T-helper 2 cell treated with Interferon-gamma antibody and Interleukin-4, amounts not matched to agents 100 ng/mL and 5 ng/mL, for 36 hours (primary cell): ENCODE measurements at regions not wholly inside any gene's neighbourhood (a gene's known extent, or its start where the extent isn't known, plus 50 kb on each side); places are given as distances from the start of the nearest gene placed in this dataset.

Experiments used
- intact Hi-C: fragments of 100-400 bp; cut with micrococcal nuclease; formaldehyde crosslinking; loops from one replicate; pipeline ENCODE4 v1.15.1; 2023

DNA sequence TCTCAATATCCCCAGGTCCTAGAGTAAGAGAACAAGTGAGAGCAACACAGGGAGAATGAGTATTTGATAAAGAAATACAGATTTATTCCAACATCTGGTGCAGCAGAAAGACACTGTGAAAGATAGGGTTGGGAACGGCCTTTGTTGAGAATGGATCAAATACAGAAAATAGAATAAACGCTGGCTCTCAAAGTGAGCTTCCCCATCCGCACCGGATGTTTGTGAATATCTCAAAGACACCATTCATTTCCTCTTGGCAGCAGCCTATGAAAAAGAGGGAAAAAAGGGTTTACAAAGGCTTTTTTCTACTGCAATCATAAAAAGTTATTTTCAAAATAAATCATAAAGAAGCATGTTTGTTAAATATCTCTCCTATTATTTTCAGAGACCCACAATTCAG lies 279.3 kb downstream of the CASP12 start:
- intact Hi-C loops: no loop called here

- intact Hi-C loops: loop anchor here (5.0 kb wide), 2 partner anchors 32 to 52 kb away; no protein-coding TSS in a partner anchor
Observed at GRCh38 chr11:104614961-104615360, 283.3 kb downstream of the CASP12 start.

DNA sequence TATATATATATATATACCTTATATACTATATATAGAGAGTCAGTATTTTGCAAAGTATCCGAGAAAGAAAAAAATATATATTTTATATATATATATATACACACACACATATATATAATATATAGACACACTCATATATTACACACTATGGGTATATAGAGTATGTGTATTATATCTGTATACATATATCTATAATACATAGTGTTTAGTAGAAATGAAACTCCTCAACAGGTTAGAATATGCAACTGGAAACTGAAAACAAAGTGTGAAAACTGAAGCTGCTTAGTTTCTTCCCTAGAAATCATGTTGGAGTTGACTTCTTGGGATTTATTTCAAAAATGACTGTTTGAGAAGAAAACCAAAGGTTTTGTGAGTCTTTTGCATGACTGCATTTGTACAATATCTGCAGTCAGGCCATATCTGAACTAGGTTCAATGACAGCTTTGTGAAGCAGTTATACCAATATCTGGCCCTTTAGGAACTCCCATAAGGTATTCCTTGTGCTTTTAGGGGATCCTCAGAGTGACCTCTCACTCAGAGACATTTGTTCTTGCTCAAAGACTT lies 284.1 kb downstream of the CASP12 start:
- intact Hi-C loops: loop anchor here (5.0 kb wide), 2 partner anchors 33 to 53 kb away; no protein-coding TSS in a partner anchor

DNA sequence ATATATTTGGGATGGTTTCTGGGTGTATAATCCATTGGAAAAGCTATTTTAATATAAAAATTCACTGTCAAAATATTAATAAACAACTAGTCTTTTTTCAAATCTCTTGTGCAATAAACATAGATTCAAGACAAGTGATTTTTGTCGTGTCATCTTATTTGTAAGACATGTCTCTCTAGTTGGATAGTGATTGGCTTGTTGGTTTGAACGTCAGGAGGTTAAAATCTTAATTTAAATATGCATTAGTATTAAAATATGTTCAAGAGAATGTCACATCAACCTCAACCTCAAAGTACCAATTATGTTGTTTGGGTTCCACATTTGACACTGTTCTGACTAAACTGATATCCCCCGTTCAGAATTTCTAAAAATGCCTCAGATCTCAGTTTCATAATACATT lies 287.6 kb downstream of the CASP12 start:
- intact Hi-C loops: loop anchor here (5.0 kb wide), 2 partner anchors 37 to 57 kb away; no protein-coding TSS in a partner anchor

GRCh38 chr11:104609311-104610085 lies 288.8 kb downstream of the CASP12 start:
- intact Hi-C loops: loop anchor here (1.0 to 10.0 kb wide), 9 partner anchors 38 to 438 kb away; partner anchors contain the start of gene CARD16

GRCh38 chr11:104602643-104603042 lies 295.6 kb downstream of the CASP12 start:
- intact Hi-C loops: loop anchor here (10.0 kb wide), 2 partner anchors 312 to 342 kb away; no protein-coding TSS in a partner anchor

DNA sequence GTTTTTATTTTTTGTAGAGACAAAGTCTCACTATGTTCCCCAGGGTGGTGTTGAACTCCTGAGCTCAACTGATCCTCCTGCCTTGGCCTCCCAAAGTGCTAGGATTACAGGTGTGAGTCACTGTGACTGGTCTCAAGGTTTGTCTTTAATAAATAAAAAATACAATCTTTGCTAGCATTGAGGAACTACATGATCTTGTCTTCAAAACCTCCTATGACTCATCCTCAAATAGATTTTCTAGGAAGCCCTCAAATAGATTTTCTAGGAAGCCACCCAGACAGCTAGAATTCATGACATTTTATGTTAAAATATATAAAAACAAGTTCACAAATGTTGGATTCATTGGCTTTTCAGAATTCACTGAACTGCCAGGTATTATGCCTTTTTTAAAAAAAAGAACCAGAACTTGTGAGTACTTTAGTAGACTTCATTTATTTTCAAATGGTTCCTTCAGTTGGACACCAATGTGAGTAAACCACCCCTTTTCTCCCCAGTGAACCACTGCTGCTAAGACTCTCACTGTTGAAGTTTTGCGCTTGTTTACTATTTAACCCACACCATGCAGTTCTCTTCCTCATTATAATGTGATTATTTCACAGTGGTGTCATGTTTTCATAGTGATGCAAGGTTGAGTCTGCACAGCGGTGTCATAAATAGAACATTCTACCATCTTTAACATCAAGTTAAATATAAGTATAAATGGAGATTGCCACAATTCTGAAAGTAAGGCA lies 303.9 kb downstream of the CASP12 start:
- intact Hi-C loops: no loop called here

GRCh38 chr11:104588970-104589369 lies 309.3 kb downstream of the CASP12 start:
- intact Hi-C loops: no loop called here

GRCh38 chr11:104588446-104588845 lies 309.8 kb downstream of the CASP12 start:
- intact Hi-C loops: no loop called here

DNA sequence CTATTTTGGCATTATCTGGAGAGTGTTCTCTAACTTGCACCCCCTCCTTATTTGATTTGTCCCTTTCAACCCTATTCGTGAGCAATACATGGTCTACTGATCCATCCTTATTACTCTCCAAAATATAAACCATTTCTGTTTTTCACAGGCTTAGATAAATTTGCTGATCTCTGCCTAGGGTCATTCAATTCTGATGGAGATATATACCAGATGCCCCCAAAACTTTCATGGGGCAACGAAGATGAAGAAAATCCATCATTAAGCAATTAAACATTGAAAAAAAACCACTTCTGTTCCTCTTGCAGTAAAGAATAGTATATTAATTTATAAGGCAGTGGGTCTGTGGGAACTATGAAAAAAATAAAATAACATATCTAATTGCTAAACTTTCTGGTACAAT lies 313.4 kb downstream of the CASP12 start:
- intact Hi-C loops: no loop called here

DNA sequence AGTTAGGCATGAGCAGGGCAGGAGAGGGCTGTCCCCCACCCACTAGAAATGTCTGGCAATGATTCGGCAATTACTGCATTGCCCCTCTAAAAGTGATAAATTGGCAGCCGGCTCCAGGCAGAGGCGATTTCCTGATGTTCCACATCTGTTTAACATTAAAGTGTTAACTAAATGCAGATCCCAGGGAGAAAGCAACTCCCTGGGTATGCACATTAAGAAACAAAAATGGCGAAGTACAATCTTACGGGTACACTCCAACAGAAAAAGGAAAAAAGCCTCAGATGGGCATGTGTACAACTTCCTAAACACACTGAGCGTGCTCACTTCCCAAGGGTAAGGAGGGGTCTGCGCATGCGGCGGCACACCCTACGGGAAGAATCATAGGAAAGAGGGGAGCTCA lies 314.4 kb downstream of the CASP12 start:
- intact Hi-C loops: no loop called here

- intact Hi-C loops: no loop called here
Observed at GRCh38 chr11:104582431-104582830, 315.8 kb downstream of the CASP12 start.

- intact Hi-C loops: no loop called here
Observed at GRCh38 chr11:104581246-104581980, 316.8 kb downstream of the CASP12 start.

DNA sequence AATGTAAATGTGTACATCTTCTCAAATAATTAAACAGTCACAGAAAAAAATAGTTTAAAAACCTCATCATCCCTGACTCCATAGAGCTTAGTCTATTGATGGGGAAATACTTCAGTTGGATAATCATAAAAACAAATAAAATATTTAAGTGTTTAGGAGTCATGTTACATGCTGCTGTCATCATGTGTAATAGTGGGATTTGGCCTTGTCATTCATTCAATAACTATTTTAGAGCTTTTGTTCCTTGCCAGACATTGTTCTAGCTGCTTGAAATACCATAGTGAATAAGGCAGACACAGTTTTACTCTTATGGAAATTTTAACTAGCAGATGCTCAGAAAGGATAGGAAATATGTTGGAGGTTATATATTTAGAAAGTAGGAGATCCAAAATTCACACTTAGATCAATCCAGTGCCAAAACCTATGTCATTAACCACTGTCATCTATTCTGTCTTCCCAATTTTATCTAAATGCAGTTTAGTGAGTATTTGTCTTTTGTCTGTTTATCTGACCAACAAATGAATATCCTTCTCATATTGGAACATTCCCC lies 324.7 kb downstream of the CASP12 start:
- intact Hi-C loops: no loop called here

- intact Hi-C loops: no loop called here
Observed at GRCh38 chr11:104572279-104572678, 326.0 kb downstream of the CASP12 start.

- intact Hi-C loops: no loop called here
Observed at GRCh38 chr11:104570078-104570701, 328.1 kb downstream of the CASP12 start.

DNA sequence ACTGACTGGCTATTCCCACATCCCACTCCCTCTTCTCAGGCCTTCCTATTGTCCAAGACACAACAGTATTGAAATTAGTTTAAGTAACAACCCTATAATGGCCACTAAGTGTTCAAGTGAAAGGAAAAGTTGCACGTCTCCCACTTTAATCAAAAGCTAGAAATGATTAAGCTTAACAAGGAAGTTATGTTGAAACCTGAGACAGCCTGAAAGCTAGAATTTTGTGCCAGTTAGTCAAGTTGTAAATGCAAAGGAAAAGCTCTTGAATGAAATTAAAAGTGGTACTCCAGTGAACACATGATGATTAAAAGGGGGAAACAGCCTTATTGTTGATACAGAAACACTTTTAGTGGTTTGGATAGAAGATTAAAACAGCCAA lies 332.7 kb downstream of the CASP12 start:
- intact Hi-C loops: no loop called here

- intact Hi-C loops: no loop called here
Observed at GRCh38 chr11:104564921-104565582, 333.2 kb downstream of the CASP12 start.

- intact Hi-C loops: no loop called here
Observed at GRCh38 chr11:104556606-104557301, 341.5 kb downstream of the CASP12 start.
